PC-9 (cell line): ENCODE measurements at regions not wholly inside any gene's neighbourhood (a gene's known extent, or its start where the extent isn't known, plus 50 kb on each side); places are given as distances from the start of the nearest gene placed in this dataset.

Source experiments
- BruUV-seq: library from RNA; stranded (reverse); fragments of 400-500 nt; replicated peaks from 2 replicates; lab custom pipeline; 2021; lab: Mats Ljungman, UMichigan
- CTCF ChIA-PET: fragments of 300-600 bp; sonication (Branson Sonifier 250); formaldehyde crosslinking; loops from one replicate; lab custom pipeline; 2022; ENCODE audit warnings: antibody characterized with exemption; lab: Charles Lee
- POLR2A ChIA-PET: fragments of 300-600 bp; sonication (Branson Sonifier 250); formaldehyde crosslinking; loops from one replicate; lab custom pipeline; 2022; ENCODE audit warnings: antibody characterized with exemption; ENCODE audit not compliant: unreplicated experiment; lab: Charles Lee
- DNase-seq, 2 experiments: peaks; one replicate each; pipeline versions ENCODE4 v3.0.0 to v3.0.0-alpha.2; 2015 to 2022; ENCODE audit warnings: mixed read lengths in 1 of 2
- H2AFZ ChIP-seq: fragments of 200-600 bp; sonication (generic); 2 replicates; pipeline ENCODE4 v1.8.1; 2017; ENCODE audit warnings: antibody characterized with exemption
- H3F3A ChIP-seq: fragments of 200-600 bp; sonication (generic); 2 replicates; pipeline ENCODE4 v1.8.1; 2017; ENCODE audit warnings: antibody characterized with exemption, mild to moderate bottlenecking, low read depth; ENCODE audit not compliant: insufficient read depth
- H3K27ac ChIP-seq: fragments of 200-600 bp; sonication (generic); 2 replicates; pipeline ENCODE4 v1.6.1; 2016; ENCODE audit warnings: mixed run types
- H3K27me3 ChIP-seq: fragments of 200-600 bp; sonication (generic); 2 replicates; pipeline ENCODE4 v1.6.1; 2016; ENCODE audit warnings: low read depth, mixed run types; ENCODE audit not compliant: insufficient read depth
- H3K36me3 ChIP-seq: fragments of 200-600 bp; sonication (generic); 2 replicates; pipeline ENCODE4 v1.6.1; 2016; ENCODE audit warnings: low read depth, mixed run types
- H3K4me1 ChIP-seq: fragments of 200-600 bp; sonication (generic); replicated peaks from 2 replicates; pipeline ENCODE4 v1.6.1; 2016; ENCODE audit warnings: mixed run types; ENCODE audit not compliant: insufficient read depth
- H3K4me2 ChIP-seq: fragments of 200-600 bp; sonication (generic); 2 replicates; pipeline ENCODE4 v1.6.1; 2017; ENCODE audit warnings: mixed run types
- H3K4me3 ChIP-seq: fragments of 200-600 bp; sonication (generic); 2 replicates; pipeline ENCODE4 v1.6.1; 2016; ENCODE audit warnings: mixed run types
- H3K79me2 ChIP-seq: fragments of 200-600 bp; sonication (generic); 2 replicates; pipeline ENCODE4 v1.6.1; 2017; ENCODE audit warnings: low read depth, mixed run types
- H3K9me2 ChIP-seq: fragments of 200-600 bp; sonication (generic); 2 replicates; pipeline ENCODE4 v1.8.1; 2017; ENCODE audit warnings: mild to moderate bottlenecking; ENCODE audit not compliant: insufficient read depth
- H3K9me3 ChIP-seq: fragments of 200-600 bp; sonication (generic); 2 replicates; pipeline ENCODE4 v1.8.1; 2016; ENCODE audit warnings: low read depth; ENCODE audit not compliant: insufficient read depth
- H4K20me1 ChIP-seq: fragments of 200-600 bp; sonication (generic); 2 replicates; pipeline ENCODE4 v1.8.1; 2017; ENCODE audit not compliant: insufficient read depth
- CTCF ChIP-seq: fragments of 200-600 bp; sonication (generic); conservative IDR thresholded peaks from 2 replicates; pipeline ENCODE4 v1.6.1; 2017; ENCODE audit warnings: mixed run types, antibody characterized with exemption, mild to moderate bottlenecking, moderate library complexity
- EZH2 ChIP-seq: fragments of 200-600 bp; sonication (generic); IDR thresholded peaks from 2 replicates; pipeline ENCODE4 v1.8.0; 2017; ENCODE audit warnings: antibody characterized with exemption, low read depth
- intact Hi-C: fragments of 100-400 bp; cut with micrococcal nuclease; formaldehyde crosslinking; loops from one replicate; pipeline ENCODE4 v1.10.0; 2022; ENCODE audit not compliant: unreplicated experiment

DNA sequence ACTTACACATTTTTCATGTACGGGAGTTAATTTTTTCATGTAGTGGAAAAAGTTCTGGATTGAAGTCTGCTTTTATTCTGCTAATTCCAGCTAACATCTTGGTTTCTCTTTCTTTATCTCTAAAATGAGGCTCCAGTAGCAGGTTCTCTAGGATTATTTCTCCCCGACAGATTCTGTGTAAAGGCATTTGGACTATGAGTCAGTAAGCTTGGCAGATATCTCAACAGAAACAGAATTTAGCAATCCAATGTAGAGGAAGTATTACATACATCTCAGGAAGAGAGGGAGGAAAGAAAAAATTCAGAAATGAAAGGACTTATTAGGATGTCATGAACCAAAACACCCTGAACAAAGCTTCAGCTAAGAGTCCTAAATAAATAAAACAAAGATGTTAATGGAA, 1682.3 kb upstream of the TENM3 start:
- Histone ChIP-seq H3K27ac (no peak overlapping the region), H3F3A (no peaks in the 10 kb centered on the region), H2AFZ (no peak overlapping the region), H3K9me2 (no peaks in the 10 kb centered on the region), H3K79me2 (no peaks in the 10 kb centered on the region), H4K20me1 (no peaks in the 10 kb centered on the region), H3K36me3 (no peaks in the 10 kb centered on the region), H3K4me3 (no peak overlapping the region), H3K4me1 (no peaks in the 10 kb centered on the region), H3K4me2 (no peak overlapping the region), H3K9me3 (no peaks in the 10 kb centered on the region), H3K27me3 (no peaks in the 10 kb centered on the region)
- TF ChIP-seq EZH2 (no peak), CTCF (no peak)
- DNase-seq = no peak
- intact Hi-C loops = no loop called here
- POLR2A ChIA-PET = no interaction called here
- CTCF ChIA-PET = no interaction called here
- BruUV-seq = no TSS peak

GRCh38 chr4:180564026-180564425, 1679.2 kb upstream of the TENM3 start:
- no peak for DNase-seq
- Histone ChIP-seq H3K27me3 (no peaks in the 10 kb centered on the region), H3K79me2 (no peaks in the 10 kb centered on the region), H3K4me3 (no peak overlapping the region), H2AFZ (no peak overlapping the region), H3K9me3 (no peaks in the 10 kb centered on the region), H3K4me1 (no peaks in the 10 kb centered on the region), H3K4me2 (no peak overlapping the region), H3K9me2 (no peaks in the 10 kb centered on the region), H3K36me3 (no peaks in the 10 kb centered on the region), H3K27ac (no peak overlapping the region), H3F3A (no peaks in the 10 kb centered on the region), H4K20me1 (no peaks in the 10 kb centered on the region)
- intact Hi-C loops = no loop called here
- no TSS peak for BruUV-seq
- TF ChIP-seq CTCF = no peak
- TF ChIP-seq EZH2 = no peak
- CTCF ChIA-PET = no interaction called here
- POLR2A ChIA-PET = no interaction called here

DNA sequence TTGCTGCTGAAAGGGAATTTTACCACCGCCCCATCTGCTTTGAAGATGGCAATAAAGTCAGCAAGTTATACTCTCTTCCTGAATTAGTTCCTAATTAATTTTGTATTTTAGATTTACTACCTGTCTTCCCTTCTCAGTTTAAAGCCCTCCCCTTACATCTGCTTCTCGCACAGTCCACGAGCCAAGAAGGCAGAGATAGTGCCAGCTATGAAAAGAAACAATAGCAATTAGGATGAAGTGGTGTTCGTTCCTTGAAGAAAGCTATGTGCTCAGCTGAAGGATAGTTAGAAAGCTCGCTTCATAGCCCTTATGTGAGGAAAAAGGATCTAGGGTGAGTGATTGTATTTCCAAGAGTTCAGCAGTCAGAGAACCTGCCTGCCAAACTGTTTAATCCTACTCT, 1678.8 kb upstream of the TENM3 start:
- no peak for TF ChIP-seq EZH2
- TF ChIP-seq CTCF = no peak
- POLR2A ChIA-PET = no interaction called here
- CTCF ChIA-PET = no interaction called here
- no peak for DNase-seq
- Histone ChIP-seq H3K36me3 (no peaks in the 10 kb centered on the region), H3K9me2 (no peaks in the 10 kb centered on the region), H2AFZ (no peak overlapping the region), H3K4me1 (no peaks in the 10 kb centered on the region), H3K27ac (no peak overlapping the region), H3K27me3 (no peaks in the 10 kb centered on the region), H4K20me1 (no peaks in the 10 kb centered on the region), H3K4me2 (no peak overlapping the region), H3K4me3 (no peak overlapping the region), H3K9me3 (no peaks in the 10 kb centered on the region), H3K79me2 (no peaks in the 10 kb centered on the region), H3F3A (no peaks in the 10 kb centered on the region)
- intact Hi-C loops = no loop called here
- BruUV-seq = no TSS peak
